H1 (cell line): ENCODE measurements at regions not wholly inside any gene's neighbourhood (a gene's known extent, or its start where the extent isn't known, plus 50 kb on each side); places are given as distances from the start of the nearest gene placed in this dataset.

Experiments used
- BRCA1 ChIP-seq: IDR thresholded peaks from 2 replicates; pipeline ENCODE4 v1.6.1; 2012; ENCODE audit warnings: low read depth, low read length, improper control_type of control experiment
- CHD2 ChIP-seq: IDR thresholded peaks from 2 replicates; pipeline ENCODE4 v1.6.1; 2012; ENCODE audit warnings: low read length, improper control_type of control experiment
- CHD7 ChIP-seq: fragments of 300-600 bp; sonication (generic); IDR thresholded peaks from 2 replicates; pipeline ENCODE4 v1.7.1; 2012; ENCODE audit warnings: low read length, moderate library complexity, mild to moderate bottlenecking, inconsistent platforms; ENCODE audit not compliant: insufficient replicate concordance
- EZH2 ChIP-seq: fragments of 200-600 bp; sonication (generic); IDR thresholded peaks from 2 replicates; pipeline ENCODE4 v1.7.1; 2012; ENCODE audit warnings: low read depth, mild to moderate bottlenecking, moderate library complexity, low read length, inconsistent platforms; ENCODE audit not compliant: severe bottlenecking
- HDAC6 ChIP-seq: IDR thresholded peaks from one replicate; pipeline ENCODE4 v1.7.1; 2012; ENCODE audit warnings: low read depth, mild to moderate bottlenecking, inconsistent platforms, low read length, moderate library complexity
- MAFK ChIP-seq: IDR thresholded peaks from 2 replicates; pipeline ENCODE4 v1.6.1; 2012; ENCODE audit warnings: low read depth, mild to moderate bottlenecking, improper control_type of control experiment, low read length
- SP4 ChIP-seq: IDR thresholded peaks from 2 replicates; pipeline ENCODE4 v1.6.1; 2012; ENCODE audit warnings: low read length, inconsistent platforms

GRCh38 chr6:14817074-14817473, 428.8 kb upstream of the JARID2 start (continued):
- TF ChIP-seq CHD7 (no peak), SP4 (no peak), CHD2 (no peak), EZH2 (no peak), BRCA1 (no peak), HDAC6 (no peak), MAFK (no peak)
